Breast epithelium (tissue), 3 donors: ENCODE measurements at regions not wholly inside any gene's neighbourhood (a gene's known extent, or its start where the extent isn't known, plus 50 kb on each side); places are given as distances from the start of the nearest gene placed in this dataset.

Source experiments
- POLR2A ChIP-seq: fragments of 450-650 bp; IDR thresholded peaks from one replicate; pipeline ENCODE4 v1.6.1; 2016; ENCODE audit warnings: antibody characterized with exemption, mild to moderate bottlenecking, moderate library complexity
- TF ChIP-seq, protein P1 (sequence below), 3 donors: fragments of 450-650 bp; IDR thresholded peaks; one replicate each; pipeline ENCODE4 v1.5.1; 2016 to 2017; ENCODE audit warnings: antibody characterized with exemption in 3 of 3, mild to moderate bottlenecking in 3 of 3, moderate library complexity in 3 of 3

DNA sequence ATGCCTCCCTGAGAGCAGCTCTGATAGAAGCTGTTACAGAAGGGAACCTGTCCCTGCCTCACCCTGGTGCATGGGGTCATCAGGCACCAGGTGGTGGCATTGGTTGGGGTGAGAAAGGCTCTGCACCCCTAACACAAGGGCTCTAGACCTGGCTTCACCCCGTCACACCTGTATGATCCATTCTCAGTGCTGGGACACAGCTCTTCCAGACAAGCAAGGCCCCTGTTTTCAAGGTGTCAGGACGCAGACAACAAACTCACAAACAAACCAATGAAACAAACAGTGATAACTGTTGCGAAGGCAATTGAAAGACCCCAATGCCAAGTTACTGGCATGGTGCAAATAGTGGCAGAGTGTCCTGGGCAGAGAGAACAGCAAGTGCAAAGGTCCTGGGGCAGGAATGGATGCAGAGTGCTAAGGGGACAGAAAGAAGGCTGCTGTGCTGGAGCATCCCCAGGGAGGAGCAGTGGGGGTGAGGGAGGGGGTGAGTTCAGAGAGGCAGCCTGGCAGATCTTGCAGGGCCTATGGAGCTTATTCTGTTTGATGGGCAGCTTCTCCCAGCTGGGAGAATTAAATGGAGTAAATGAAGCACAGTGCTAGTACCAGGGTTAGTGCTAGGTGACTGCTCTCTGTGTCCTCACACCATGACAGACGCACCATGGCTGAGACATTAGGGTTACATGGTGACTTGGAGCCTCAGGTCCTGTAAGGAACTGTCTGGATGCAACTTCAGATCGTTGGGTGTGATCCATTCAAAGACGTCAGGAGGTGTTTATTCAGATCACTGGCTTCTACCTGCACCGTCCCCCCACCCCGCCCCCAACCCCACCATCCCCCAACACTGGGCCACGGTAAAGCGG lies 67.9 kb upstream of the UNC5A start:
- TF ChIP-seq, protein P1, sequence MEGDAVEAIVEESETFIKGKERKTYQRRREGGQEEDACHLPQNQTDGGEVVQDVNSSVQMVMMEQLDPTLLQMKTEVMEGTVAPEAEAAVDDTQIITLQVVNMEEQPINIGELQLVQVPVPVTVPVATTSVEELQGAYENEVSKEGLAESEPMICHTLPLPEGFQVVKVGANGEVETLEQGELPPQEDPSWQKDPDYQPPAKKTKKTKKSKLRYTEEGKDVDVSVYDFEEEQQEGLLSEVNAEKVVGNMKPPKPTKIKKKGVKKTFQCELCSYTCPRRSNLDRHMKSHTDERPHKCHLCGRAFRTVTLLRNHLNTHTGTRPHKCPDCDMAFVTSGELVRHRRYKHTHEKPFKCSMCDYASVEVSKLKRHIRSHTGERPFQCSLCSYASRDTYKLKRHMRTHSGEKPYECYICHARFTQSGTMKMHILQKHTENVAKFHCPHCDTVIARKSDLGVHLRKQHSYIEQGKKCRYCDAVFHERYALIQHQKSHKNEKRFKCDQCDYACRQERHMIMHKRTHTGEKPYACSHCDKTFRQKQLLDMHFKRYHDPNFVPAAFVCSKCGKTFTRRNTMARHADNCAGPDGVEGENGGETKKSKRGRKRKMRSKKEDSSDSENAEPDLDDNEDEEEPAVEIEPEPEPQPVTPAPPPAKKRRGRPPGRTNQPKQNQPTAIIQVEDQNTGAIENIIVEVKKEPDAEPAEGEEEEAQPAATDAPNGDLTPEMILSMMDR (IDR thresholded peaks at IDR 0.05): no peak
- no peak for TF ChIP-seq POLR2A
